Uterus (tissue), 3 donors: ENCODE measurements at regions not wholly inside any gene's neighbourhood (a gene's known extent, or its start where the extent isn't known, plus 50 kb on each side); places are given as distances from the start of the nearest gene placed in this dataset. TPM values are rescaled to one million over a fixed set of nuclear protein-coding genes. Genes with fewer than 3 reads are reported as not detected.

ENCODE experiments used
- DNase-seq, 2 donors: peaks; one replicate each; pipeline ENCODE4 v3.0.0-alpha.2; 2019 to 2020
- H3K27ac ChIP-seq, 2 donors: fragments of 200-600 bp; sonication (generic); 1 replicate in 1 of 2; 2 replicates in 1 of 2; pipeline ENCODE4 v1.5.1; 2016 to 2018
- H3K27me3 ChIP-seq, 2 donors: fragments of 200-600 bp; sonication (generic); one replicate each; pipeline ENCODE4 v1.5.1; 2018 to 2019; ENCODE audit warnings: control low read depth in 1 of 2
- H3K36me3 ChIP-seq, 2 donors: fragments of 200-600 bp; sonication (generic); one replicate each; pipeline ENCODE4 v1.5.1; 2019; ENCODE audit warnings: control low read depth in 1 of 2
- H3K4me1 ChIP-seq, 2 donors: fragments of 200-600 bp; sonication (generic); one replicate each; pipeline ENCODE4 v1.5.1; 2018 to 2019; ENCODE audit warnings: control low read depth in 1 of 2
- H3K4me3 ChIP-seq, 2 donors: fragments of 200-600 bp; sonication (generic); 1 replicate in 1 of 2; 2 replicates in 1 of 2; pipeline ENCODE4 v1.5.1; 2018 to 2019; ENCODE audit warnings: mild to moderate bottlenecking in 1 of 2
- H3K9me3 ChIP-seq, 2 donors: fragments of 200-600 bp; sonication (generic); one replicate each; pipeline ENCODE4 v1.5.1; 2019; ENCODE audit warnings: control low read depth in 1 of 2
- CTCF ChIP-seq, 4 experiments: fragments of 200-600 bp in 2 of 4; fragments of 450-650 bp in 2 of 4; sonication (generic) in 2 of 4; IDR thresholded peaks; one replicate each; pipeline ENCODE4 v1.5.1; 2016 to 2019; ENCODE audit warnings: antibody characterized with exemption in 4 of 4, mild to moderate bottlenecking in 2 of 4, moderate library complexity in 1 of 4
- POLR2A ChIP-seq, 2 donors: fragments of 450-650 bp; IDR thresholded peaks; one replicate each; pipeline ENCODE4 v1.6.1; 2016; ENCODE audit warnings: antibody characterized with exemption in 2 of 2, mild to moderate bottlenecking in 1 of 2, moderate library complexity in 1 of 2
- intact Hi-C: fragments of 100-400 bp; cut with DNase I; formaldehyde crosslinking; loops from one replicate; pipeline ENCODE4 v1.15.1; 2023; ENCODE audit warnings: low total_unique reads
- microRNA-seq: library from miRNA; unstranded; fragments of <30 nt; microRNA quantifications from one replicate; pipeline ENCODE4, GENCODE V29; 2016; ENCODE audit warnings: borderline microRNAs expressed, borderline replicate concordance
- small RNA-seq: library from RNA; depleted of rRNA; stranded (forward); fragments of <200 nt; gene quantifications from one replicate; pipeline ENCODE3, GENCODE V24; 2016
- donor health status: DM: yes; HTN: yes; CAD: no.

DNA sequence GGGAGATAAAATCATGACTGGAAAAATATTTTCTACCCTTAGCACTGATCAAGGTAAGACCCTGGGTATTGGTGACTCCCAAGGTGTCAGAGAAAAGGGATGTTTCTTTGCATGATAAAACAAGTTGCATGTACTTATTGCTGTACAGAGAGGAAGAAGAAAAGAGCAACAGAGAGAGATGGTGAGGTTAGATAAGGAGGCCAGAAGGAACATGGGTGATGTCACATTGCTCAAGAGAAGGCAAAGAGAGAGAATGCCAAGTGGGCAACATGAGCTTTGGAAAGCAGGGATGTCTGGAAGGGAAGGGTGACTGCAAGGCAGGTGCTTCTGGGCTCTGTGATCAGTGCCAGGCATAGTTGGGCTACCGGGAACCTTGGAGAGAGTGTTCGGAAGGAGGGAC is 65.1 kb upstream of the ADARB2 start:
- H3K4me1 ChIP-seq = no peaks in the 10 kb centered on the region
- no peak overlapping the region for H3K4me3 ChIP-seq
- intact Hi-C loops = no loop called here
- no peaks in the 10 kb centered on the region for H3K27me3 ChIP-seq
- DNase-seq = no peak
- no peaks in the 10 kb centered on the region for H3K9me3 ChIP-seq
- TF ChIP-seq CTCF (IDR thresholded peaks at IDR 0.05) (no peak), POLR2A (IDR thresholded peaks at IDR 0.05) (no peak)
- H3K36me3 ChIP-seq = no peaks in the 10 kb centered on the region
- H3K27ac ChIP-seq = no peak overlapping the region

- no peak overlapping the region for H3K27ac ChIP-seq
- no peaks in the 10 kb centered on the region for H3K9me3 ChIP-seq
- no peak overlapping the region for H3K4me3 ChIP-seq
- no peaks in the 10 kb centered on the region for H3K4me1 ChIP-seq
- no peaks in the 10 kb centered on the region for H3K36me3 ChIP-seq
- no peaks in the 10 kb centered on the region for H3K27me3 ChIP-seq
- TF ChIP-seq POLR2A (IDR thresholded peaks at IDR 0.05) (no peak), CTCF (IDR thresholded peaks at IDR 0.05) (no peak)
- DNase-seq = no peak
- intact Hi-C loops = no loop called here
These were observed 51.1 kb upstream of the ADARB2 start for GRCh38 chr10:1788401-1788800.

Small RNA genes lying in the stretch of these regions (microRNA-seq; reads per million reads assigned to microRNA genes)
- not detected for gene MIR6072

Small RNA genes lying in the stretch of these regions (small RNA-seq; reads per million reads assigned to genes)
- gene MIR6072 = not detected
- not detected for gene RNU6-576P
- gene RNU6-889P = not detected
